Tibial nerve (tissue), 3 donors: ENCODE measurements at regions not wholly inside any gene's neighbourhood (a gene's known extent, or its start where the extent isn't known, plus 50 kb on each side); places are given as distances from the start of the nearest gene placed in this dataset.
"Not testable (repeated sequence)": the region's sequence is repeated elsewhere in the genome, so short reads cannot be mapped to it uniquely, and the experiment has no call there.

Experiments
- CTCF ChIP-seq, 5 experiments: fragments of 200-600 bp in 3 of 5; fragments of 450-650 bp in 2 of 5; sonication (generic) in 3 of 5; IDR thresholded peaks; one replicate each; pipeline ENCODE4 v1.5.1; 2016 to 2019; ENCODE audit warnings: antibody characterized with exemption in 5 of 5, mild to moderate bottlenecking in 3 of 5, moderate library complexity in 2 of 5
- POLR2A ChIP-seq, 2 donors: fragments of 450-650 bp; IDR thresholded peaks; one replicate each; pipeline ENCODE4 v1.6.1; 2017; ENCODE audit warnings: antibody characterized with exemption in 2 of 2, mild to moderate bottlenecking in 2 of 2, moderate library complexity in 2 of 2

- not testable (repeated sequence) for TF ChIP-seq POLR2A, CTCF (IDR thresholded peaks at IDR 0.05)
These were observed 269.4 kb downstream of the NUF2 start for GRCh38 chr1:163591131-163591530.
